ENCODE measurements at regions not wholly inside any gene's neighbourhood (a gene's known extent, or its start where the extent isn't known, plus 50 kb on each side); places are given as distances from the start of the nearest gene placed in this dataset.

- no peak overlapping the region for H2BK20ac ChIP-seq (ENCODE audit: low read length)
- no peak overlapping the region for H2BK5ac ChIP-seq (ENCODE audit: low read depth, low read length)
- no peak overlapping the region for H2AFZ ChIP-seq (ENCODE audit: low read length)
- H3K36me3 ChIP-seq (ENCODE audit: control insufficient read depth in 2 of 4, insufficient read depth in 4 of 4, low read length in 3 of 4): no peaks in the 10 kb centered on the region
- H3K14ac ChIP-seq (ENCODE audit: insufficient read length): no peak overlapping the region
- TF ChIP-seq KDM5A (IDR thresholded peaks at IDR 0.05; ENCODE audit: low read length): no peak
- no peak for TF ChIP-seq TBP (IDR thresholded peaks at IDR 0.05; ENCODE audit: low read depth, low read length)
- no peak for TF ChIP-seq SP2 (IDR thresholded peaks at IDR 0.05; ENCODE audit: low read length)
- no peak overlapping the region for H3K4me2 ChIP-seq (ENCODE audit: insufficient read depth in 1 of 2, low read depth in 2 of 2, low read length in 2 of 2)
- H4K20me1 ChIP-seq (replicated peaks in 1 of 2; ENCODE audit: control insufficient read depth in 1 of 2, insufficient read depth in 2 of 2, low read length in 2 of 2): no peaks in the 10 kb centered on the region
- no peak overlapping the region for H3K18ac ChIP-seq (ENCODE audit: extremely low read depth, low read length)
- CTCF ChIA-PET (ENCODE audit: partially characterized antibody): no interaction called here
- no peak overlapping the region for H2BK12ac ChIP-seq (ENCODE audit: low read depth, low read length)
- H4K91ac ChIP-seq (replicated peaks; ENCODE audit: insufficient read length, low read length): no peak overlapping the region
- H3K79me1 ChIP-seq (ENCODE audit: low read depth, low read length): no peaks in the 10 kb centered on the region
- no peak overlapping the region for H3K23ac ChIP-seq (ENCODE audit: insufficient read length)
- H3K4me1 ChIP-seq (replicated peaks in 1 of 4; ENCODE audit: control insufficient read depth in 3 of 4, insufficient read depth in 4 of 4, low read length in 3 of 4): no peaks in the 10 kb centered on the region
- H4K5ac ChIP-seq (ENCODE audit: insufficient read length, low read depth, low read length): no peak overlapping the region
- no peak for FAIRE-seq
- H2BK120ac ChIP-seq (replicated peaks; ENCODE audit: low read depth, low read length): no peak overlapping the region
- no peaks in the 10 kb centered on the region for H3K9me3 ChIP-seq (ENCODE audit: insufficient read depth in 2 of 2, low read depth in 1 of 2, low read length in 1 of 2)
- 92% methylated on average over 5 of the region's 5 CpGs; no CpG with 5 or more reads in 1 of the 2 experiments for WGBS, 2 experiments (ENCODE audit: extremely low coverage in 1 of 2, insufficient coverage in 1 of 2, insufficient read length in 1 of 2, insufficient replicate concordance in 2 of 2, low coverage in 1 of 2, low lambda C conversion rate in 2 of 2, missing lambda C conversion rate in 1 of 2)
- POLR2A ChIA-PET (ENCODE audit: partially characterized antibody): no interaction called here
- H2AK5ac ChIP-seq (ENCODE audit: low read depth, low read length): no peak overlapping the region
- H3K4me3 ChIP-seq (ENCODE audit: extremely low read depth in 1 of 4, insufficient read depth in 2 of 4, low read depth in 3 of 4, low read length in 4 of 4): no peak overlapping the region
- H3K27me3 ChIP-seq (replicated peaks in 1 of 4; ENCODE audit: control insufficient read depth in 3 of 4, extremely low read depth in 1 of 4, insufficient read depth in 3 of 4, low read length in 3 of 4): no peaks in the 10 kb centered on the region
- H4K8ac ChIP-seq (ENCODE audit: extremely low read depth, insufficient read depth, low read length): no peak overlapping the region
- no peak overlapping the region for H3K56ac ChIP-seq (replicated peaks; ENCODE audit: insufficient read length, low read depth, low read length)
- no peak overlapping the region for H3K27ac ChIP-seq (ENCODE audit: low read depth, low read length)
- no peak overlapping the region for H3K4ac ChIP-seq (replicated peaks; ENCODE audit: insufficient read length, low read depth, low read length)
- no peak for DNase-seq (ENCODE audit: low read depth in 1 of 2, low spot score in 2 of 2)
- H2BK15ac ChIP-seq (ENCODE audit: low read length): no peak overlapping the region
- H3K9ac ChIP-seq (replicated peaks in 1 of 4; ENCODE audit: extremely low read depth in 1 of 4, low read depth in 3 of 4, low read length in 3 of 4): no peak overlapping the region
- H3K79me2 ChIP-seq (ENCODE audit: control insufficient read depth in 1 of 2, insufficient read depth in 2 of 2, low read length in 2 of 2): no peaks in the 10 kb centered on the region
- no peaks in the 10 kb centered on the region for H3K23me2 ChIP-seq (ENCODE audit: low read depth, low read length)
Observed at GRCh38 chr4:111043286-111043685, 420.4 kb upstream of the PITX2 start.
